GM19455 (cell line): ENCODE measurements at regions not wholly inside any gene's neighbourhood (a gene's known extent, or its start where the extent isn't known, plus 50 kb on each side); places are given as distances from the start of the nearest gene placed in this dataset.

Source experiments
- ATAC-seq: cut with Tn5 transposase; IDR thresholded peaks from one replicate; pipeline ENCODE4 v1.9.1; 2021; ENCODE audit not compliant: unreplicated experiment

- no peak for ATAC-seq
Observed at GRCh38 chr1:237961754-237962153, 71.0 kb upstream of the ZP4 start.

DNA sequence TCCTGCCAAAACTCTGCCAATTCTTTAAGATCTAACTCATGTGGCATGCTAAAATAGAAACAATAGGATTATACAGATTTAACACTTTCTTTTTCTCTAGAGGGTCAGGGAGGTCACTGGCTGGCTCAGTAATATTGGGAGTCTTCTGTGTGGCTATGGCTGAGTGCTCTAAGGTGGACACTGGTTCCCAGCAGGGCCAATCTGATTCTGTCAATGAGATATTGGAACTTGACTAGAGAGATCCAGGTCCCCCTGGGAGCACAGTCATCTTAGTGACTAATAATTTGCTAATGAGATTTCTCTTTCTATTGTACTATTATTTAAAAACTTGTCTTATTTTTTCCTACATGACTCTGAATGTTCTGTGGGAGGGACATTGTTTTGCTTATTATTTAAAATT lies 69.1 kb upstream of the ZP4 start:
- no peak for ATAC-seq

DNA sequence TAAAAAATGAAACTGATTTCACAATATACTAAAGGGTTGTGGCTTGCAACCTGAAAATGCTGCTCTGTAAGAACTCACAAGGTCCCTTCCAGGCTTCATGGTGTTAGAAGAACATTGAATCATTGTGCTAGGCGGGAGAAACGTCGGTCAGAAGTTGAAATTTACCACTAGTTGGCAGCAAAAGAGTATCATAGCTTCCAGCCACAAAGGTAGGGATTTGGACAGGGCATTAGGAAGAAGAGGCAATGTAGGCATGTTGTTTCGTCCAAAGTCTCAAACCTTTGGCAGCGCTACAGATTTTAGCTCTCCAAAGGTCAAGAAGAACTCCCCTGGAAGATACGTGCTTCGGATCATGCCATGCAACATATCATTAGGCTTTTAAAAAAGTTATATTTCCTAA lies 62.5 kb upstream of the ZP4 start:
- ATAC-seq, result no peak
